IMR-90 (cell line): ENCODE measurements at regions not wholly inside any gene's neighbourhood (a gene's known extent, or its start where the extent isn't known, plus 50 kb on each side); places are given as distances from the start of the nearest gene placed in this dataset.

Experiments used
- CEBPB ChIP-seq: IDR thresholded peaks from 2 replicates; pipeline ENCODE4 v1.6.1; 2012; ENCODE audit warnings: low read depth, low read length, improper control_type of control experiment
- CTCF ChIP-seq: conservative IDR thresholded peaks from 2 replicates; pipeline ENCODE4 v1.5.1; 2012; ENCODE audit warnings: mild to moderate bottlenecking, low read depth, low read length, improper control_type of control experiment
- NFE2L2 ChIP-seq: fragments of 150-350 bp; IDR thresholded peaks from 2 replicates; pipeline ENCODE4 v1.6.1; 2016; ENCODE audit warnings: low read depth, mild to moderate bottlenecking, low read length
- POLR2A ChIP-seq: IDR thresholded peaks from 2 replicates; pipeline ENCODE4 v1.6.1; 2012; ENCODE audit warnings: mild to moderate bottlenecking, low read depth, low read length

- no peak for TF ChIP-seq CEBPB
- no peak for TF ChIP-seq CTCF
- TF ChIP-seq POLR2A: no peak
- TF ChIP-seq NFE2L2: no peak
These were observed 457.0 kb upstream of the HNRNPA3 start for GRCh38 chr2:176755537-176756135.
